Activated CD8-positive, alpha-beta memory T cell treated with anti-CD3 and anti-CD28 coated beads for 36 hours (primary cell): ENCODE measurements at regions not wholly inside any gene's neighbourhood (a gene's known extent, or its start where the extent isn't known, plus 50 kb on each side); places are given as distances from the start of the nearest gene placed in this dataset.
"Not testable (repeated sequence)": the region's sequence is repeated elsewhere in the genome, so short reads cannot be mapped to it uniquely, and the experiment has no call there.

Experiments
- CTCF ChIA-PET: fragments of 350-600 bp; sonication (Branson Sonifier 250); formaldehyde crosslinking; loops from one replicate; lab custom pipeline; 2021; ENCODE audit warnings: antibody characterized with exemption; lab: Charles Lee
- POLR2A ChIA-PET: fragments of 350-600 bp; sonication (Branson Sonifier 250); formaldehyde crosslinking; loops from one replicate; lab custom pipeline; 2021; ENCODE audit warnings: antibody characterized with exemption; lab: Charles Lee

- ChIA-PET POLR2A (no interaction called here), CTCF (no interaction called here)
Measured at GRCh38 chr6:81295310-81295709, 457.2 kb downstream of the TENT5A start.

GRCh38 chr6:81293896-81294295 lies 458.6 kb downstream of the TENT5A start:
- ChIA-PET POLR2A (no interaction called here), CTCF (no interaction called here)

GRCh38 chr6:81289229-81289628 lies 463.3 kb downstream of the TENT5A start:
- CTCF ChIA-PET = no interaction called here

GRCh38 chr6:81265106-81265505 lies 487.4 kb downstream of the TENT5A start:
- ChIA-PET CTCF (interaction anchor here (0.7 kb wide), 1 partner anchor 245 kb away, joined by 3 read pairs; no protein-coding TSS in a partner anchor), POLR2A (no interaction called here)

More at GRCh38 chr6:81289229-81289628, 463.3 kb downstream of the TENT5A start:
- POLR2A ChIA-PET = no interaction called here

- POLR2A ChIA-PET = no interaction called here
- CTCF ChIA-PET = interaction anchor here (0.5 kb wide), 1 partner anchor 74 kb away, joined by 3 read pairs; no protein-coding TSS in a partner anchor
Measured at GRCh38 chr6:81263531-81264168, 488.8 kb downstream of the TENT5A start.

- ChIA-PET CTCF (no interaction called here), POLR2A (no interaction called here)
Measured at GRCh38 chr6:81262656-81263055, 489.8 kb downstream of the TENT5A start.

- POLR2A ChIA-PET, CTCF ChIA-PET: not testable (repeated sequence)
Measured at GRCh38 chr6:81256223-81256622, 496.3 kb downstream of the TENT5A start.

GRCh38 chr6:81253821-81254220 lies 498.7 kb downstream of the TENT5A start:
- ChIA-PET POLR2A (no interaction called here), CTCF (no interaction called here)

- CTCF ChIA-PET = no interaction called here
- POLR2A ChIA-PET = no interaction called here
Measured at GRCh38 chr6:81252231-81252630, 500.2 kb downstream of the TENT5A start.

GRCh38 chr6:81246200-81246599 lies 506.3 kb downstream of the TENT5A start:
- ChIA-PET CTCF (no interaction called here), POLR2A (no interaction called here)

GRCh38 chr6:81242624-81243023 lies 509.9 kb downstream of the TENT5A start:
- CTCF ChIA-PET = no interaction called here
- POLR2A ChIA-PET = no interaction called here

GRCh38 chr6:81241126-81242041 lies 511.1 kb downstream of the TENT5A start:
- POLR2A ChIA-PET = no interaction called here

GRCh38 chr6:81238390-81238789 lies 514.1 kb downstream of the TENT5A start:
- POLR2A ChIA-PET = no interaction called here
- CTCF ChIA-PET = no interaction called here

More at GRCh38 chr6:81241126-81242041, 511.1 kb downstream of the TENT5A start:
- CTCF ChIA-PET = no interaction called here

GRCh38 chr6:81237226-81237625 lies 515.3 kb downstream of the TENT5A start:
- ChIA-PET POLR2A (no interaction called here), CTCF (no interaction called here)

- CTCF ChIA-PET = no interaction called here
Measured at GRCh38 chr6:81235512-81235911, 517.0 kb downstream of the TENT5A start.

GRCh38 chr6:81233990-81234389 lies 518.5 kb downstream of the TENT5A start:
- CTCF ChIA-PET = no interaction called here

More at GRCh38 chr6:81235512-81235911, 517.0 kb downstream of the TENT5A start:
- POLR2A ChIA-PET = no interaction called here

GRCh38 chr6:81228912-81229555 lies 523.4 kb downstream of the TENT5A start:
- ChIA-PET POLR2A (no interaction called here), CTCF (no interaction called here)

More at GRCh38 chr6:81233990-81234389, 518.5 kb downstream of the TENT5A start:
- POLR2A ChIA-PET = no interaction called here

GRCh38 chr6:81226957-81227356 lies 525.5 kb downstream of the TENT5A start:
- POLR2A ChIA-PET = no interaction called here
- CTCF ChIA-PET = no interaction called here

- ChIA-PET CTCF (no interaction called here), POLR2A (no interaction called here)
Measured at GRCh38 chr6:81216668-81217067, 535.8 kb downstream of the TENT5A start.

GRCh38 chr6:81215092-81215432 lies 537.4 kb downstream of the TENT5A start:
- CTCF ChIA-PET = no interaction called here
- POLR2A ChIA-PET = no interaction called here
